Lung (tissue), 11 donors: ENCODE measurements at regions not wholly inside any gene's neighbourhood (a gene's known extent, or its start where the extent isn't known, plus 50 kb on each side); places are given as distances from the start of the nearest gene placed in this dataset.

ENCODE experiments used
- ATAC-seq: fragments of 200-7000 bp; cut with Tn5 transposase; one replicate; pipeline ENCODE4 v1.9.1; 2020; ENCODE audit warnings: moderate number of reproducible peaks; ENCODE audit not compliant: insufficient read depth, low FRiP score
- DNase-seq, 3 donors: peaks; one replicate each; pipeline ENCODE4 v3.0.0-alpha.2; 2013 to 2017
- H3K27ac ChIP-seq, 2 donors: one replicate each; pipeline ENCODE4 v1.5.1; 2013; ENCODE audit warnings: mild to moderate bottlenecking in 2 of 2, moderate library complexity in 2 of 2, control low read depth in 1 of 2, inconsistent platforms in 1 of 2, low read depth in 1 of 2, low read length in 1 of 2
- H3K27me3 ChIP-seq, 3 donors: one replicate each; pipeline ENCODE4 v1.5.1; 2013; ENCODE audit warnings: low read length in 2 of 3; ENCODE audit not compliant: control insufficient read depth in 3 of 3, insufficient read depth in 3 of 3
- H3K36me3 ChIP-seq, 4 donors: one replicate each; pipeline ENCODE4 v1.5.1; 2013; ENCODE audit warnings: low read length in 4 of 4, mild to moderate bottlenecking in 1 of 4, moderate library complexity in 1 of 4; ENCODE audit not compliant: control insufficient read depth in 4 of 4, insufficient read depth in 4 of 4
- H3K4me1 ChIP-seq, 5 donors: one replicate each; pipeline ENCODE4 v1.5.1; 2013; ENCODE audit warnings: low read length in 5 of 5, mild to moderate bottlenecking in 2 of 5, moderate library complexity in 1 of 5; ENCODE audit not compliant: control insufficient read depth in 5 of 5, insufficient read depth in 5 of 5
- H3K4me3 ChIP-seq: one replicate; pipeline ENCODE4 v1.5.1; 2013; ENCODE audit warnings: mild to moderate bottlenecking, control low read depth, moderate library complexity
- H3K9ac ChIP-seq, 2 donors: one replicate each; pipeline ENCODE4 v1.5.1; 2013; ENCODE audit warnings: low read length in 2 of 2, control low read depth in 1 of 2; ENCODE audit not compliant: insufficient read depth in 1 of 2
- H3K9me3 ChIP-seq, 4 donors: one replicate each; pipeline ENCODE4 v1.5.1; 2013; ENCODE audit warnings: low read length in 3 of 4, mild to moderate bottlenecking in 1 of 4, moderate library complexity in 1 of 4; ENCODE audit not compliant: control insufficient read depth in 4 of 4, insufficient read depth in 3 of 4
- WGBS, 2 donors: extraction: QIAGEN DNeasy Blood & Tissue Kit; methylation state at CpG; one replicate each; pipeline ENCODE4 v1.1.7; 2013; 5-methylcytosine and 5-hydroxymethylcytosine counted together
- TF ChIP-seq, protein P1 (sequence below): IDR thresholded peaks from 2 replicates; pipeline ENCODE4 v1.5.1; 2012; ENCODE audit warnings: mild to moderate bottlenecking; ENCODE audit errors: control extremely low read depth, extremely low read depth
- donor health status: control.
- donor health status: control.
- donor health status: Bipolar disorder and iron deficiency.
- donor health status: healthy.
- donor health status: DM: yes; HTN: yes; CAD: no.

DNA sequence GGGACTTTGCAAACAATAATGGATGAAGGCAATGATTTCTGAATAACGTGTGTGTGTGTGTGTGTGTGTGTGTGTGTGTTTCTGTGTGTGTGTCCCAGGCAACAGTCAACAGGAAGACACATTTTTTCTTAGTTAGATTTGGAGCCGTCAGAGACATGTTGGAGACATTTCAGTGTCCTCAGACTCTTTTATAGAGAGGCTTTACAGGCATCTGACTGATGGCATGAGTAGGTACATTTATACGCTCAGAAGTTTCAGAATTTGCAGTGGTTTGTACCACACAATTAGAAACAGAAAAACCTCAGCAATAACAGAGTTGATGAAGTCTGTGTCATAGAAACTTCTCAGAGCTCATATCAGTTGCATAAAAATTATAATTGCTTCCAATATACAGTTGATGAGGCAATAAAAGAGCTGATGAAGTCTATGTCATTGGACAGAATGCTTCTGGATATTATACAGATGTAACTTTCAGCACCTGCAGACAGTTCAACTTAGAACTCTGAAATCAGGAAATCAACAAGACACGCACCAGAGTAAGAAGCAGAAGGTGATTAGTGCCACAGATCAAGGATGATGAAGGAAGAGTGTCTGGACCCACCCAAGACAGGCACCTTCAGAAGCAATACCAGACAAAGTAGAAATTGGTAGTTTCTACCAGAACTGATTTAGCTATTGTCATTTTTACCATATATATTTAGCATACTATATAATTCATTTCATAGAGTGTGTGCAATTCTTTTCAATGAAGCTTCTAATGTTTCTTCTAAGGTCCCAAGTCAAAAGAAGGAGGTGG, 104.5 kb upstream of the LYZL1 start:
- no peaks in the 10 kb centered on the region for H3K9me3 ChIP-seq
- no peak overlapping the region for H3K9ac ChIP-seq
- H3K4me1 ChIP-seq: no peaks in the 10 kb centered on the region
- 67 to 77% methylated on average over 4 of the region's 4 CpGs for WGBS, 2 donors
- no peak overlapping the region for H3K27ac ChIP-seq
- DNase-seq (no peak), ATAC-seq (no peak)
- H3K36me3 ChIP-seq: no peaks in the 10 kb centered on the region
- TF ChIP-seq, protein P1, sequence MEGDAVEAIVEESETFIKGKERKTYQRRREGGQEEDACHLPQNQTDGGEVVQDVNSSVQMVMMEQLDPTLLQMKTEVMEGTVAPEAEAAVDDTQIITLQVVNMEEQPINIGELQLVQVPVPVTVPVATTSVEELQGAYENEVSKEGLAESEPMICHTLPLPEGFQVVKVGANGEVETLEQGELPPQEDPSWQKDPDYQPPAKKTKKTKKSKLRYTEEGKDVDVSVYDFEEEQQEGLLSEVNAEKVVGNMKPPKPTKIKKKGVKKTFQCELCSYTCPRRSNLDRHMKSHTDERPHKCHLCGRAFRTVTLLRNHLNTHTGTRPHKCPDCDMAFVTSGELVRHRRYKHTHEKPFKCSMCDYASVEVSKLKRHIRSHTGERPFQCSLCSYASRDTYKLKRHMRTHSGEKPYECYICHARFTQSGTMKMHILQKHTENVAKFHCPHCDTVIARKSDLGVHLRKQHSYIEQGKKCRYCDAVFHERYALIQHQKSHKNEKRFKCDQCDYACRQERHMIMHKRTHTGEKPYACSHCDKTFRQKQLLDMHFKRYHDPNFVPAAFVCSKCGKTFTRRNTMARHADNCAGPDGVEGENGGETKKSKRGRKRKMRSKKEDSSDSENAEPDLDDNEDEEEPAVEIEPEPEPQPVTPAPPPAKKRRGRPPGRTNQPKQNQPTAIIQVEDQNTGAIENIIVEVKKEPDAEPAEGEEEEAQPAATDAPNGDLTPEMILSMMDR: no peak
- no peaks in the 10 kb centered on the region for H3K27me3 ChIP-seq
- H3K4me3 ChIP-seq: no peak overlapping the region

DNA sequence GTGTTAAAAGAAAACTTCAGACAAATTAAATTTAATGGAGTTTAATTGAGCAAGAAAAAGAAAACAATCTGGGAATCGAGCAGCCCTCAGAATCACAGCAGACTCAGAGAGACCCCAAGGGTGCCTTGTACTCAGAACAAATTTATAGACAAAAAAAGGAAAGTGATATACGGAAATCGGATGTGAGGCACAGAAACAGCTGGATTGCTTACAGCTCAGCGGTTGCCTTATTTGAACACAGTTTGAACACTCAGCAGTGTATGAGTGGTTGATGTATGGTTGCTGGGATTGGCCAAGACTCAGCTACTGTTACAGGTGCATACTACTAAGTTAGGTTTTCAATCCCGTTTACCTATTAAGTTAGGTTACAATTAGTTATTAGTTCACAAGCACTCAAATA, 103.8 kb upstream of the LYZL1 start:
- Histone ChIP-seq H3K4me1 (no peaks in the 10 kb centered on the region), H3K27me3 (no peaks in the 10 kb centered on the region), H3K27ac (no peak overlapping the region), H3K36me3 (no peaks in the 10 kb centered on the region), H3K9ac (no peak overlapping the region), H3K4me3 (no peak overlapping the region), H3K9me3 (no peaks in the 10 kb centered on the region)
- TF ChIP-seq, protein P1: no peak
- DNase-seq (no peak), ATAC-seq (no peak)
- WGBS, 2 donors: 74 to 92% methylated on average over 5 of the region's 5 CpGs

DNA sequence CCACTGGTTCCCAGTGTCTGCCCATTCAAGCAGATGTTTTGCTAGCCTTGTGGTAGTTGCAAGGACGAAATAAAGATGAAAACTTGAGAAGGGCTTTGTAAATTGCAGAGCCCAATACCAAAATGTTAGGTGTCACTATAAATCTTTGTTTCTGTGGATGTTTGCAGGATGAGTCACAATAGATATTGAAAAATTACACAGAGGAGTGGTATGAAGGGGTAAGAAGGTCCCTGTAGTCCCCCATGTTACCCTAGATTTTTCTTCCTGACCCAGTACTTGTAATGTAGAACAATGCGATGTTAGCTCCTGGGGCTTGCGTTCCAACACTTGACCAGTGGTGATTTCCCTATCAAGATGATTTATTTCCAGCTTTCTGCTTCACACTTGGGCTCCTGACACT, 102.6 kb upstream of the LYZL1 start:
- DNase-seq: no peak
- Histone ChIP-seq H3K27ac (no peak overlapping the region), H3K9me3 (no peaks in the 10 kb centered on the region), H3K4me3 (no peak overlapping the region), H3K27me3 (no peaks in the 10 kb centered on the region), H3K4me1 (no peaks in the 10 kb centered on the region), H3K36me3 (no peaks in the 10 kb centered on the region), H3K9ac (no peak overlapping the region)
- no peak for ATAC-seq
- WGBS, 2 donors: 83 to 91% methylated on average over 3 of the region's 3 CpGs
- TF ChIP-seq, protein P1: no peak

DNA sequence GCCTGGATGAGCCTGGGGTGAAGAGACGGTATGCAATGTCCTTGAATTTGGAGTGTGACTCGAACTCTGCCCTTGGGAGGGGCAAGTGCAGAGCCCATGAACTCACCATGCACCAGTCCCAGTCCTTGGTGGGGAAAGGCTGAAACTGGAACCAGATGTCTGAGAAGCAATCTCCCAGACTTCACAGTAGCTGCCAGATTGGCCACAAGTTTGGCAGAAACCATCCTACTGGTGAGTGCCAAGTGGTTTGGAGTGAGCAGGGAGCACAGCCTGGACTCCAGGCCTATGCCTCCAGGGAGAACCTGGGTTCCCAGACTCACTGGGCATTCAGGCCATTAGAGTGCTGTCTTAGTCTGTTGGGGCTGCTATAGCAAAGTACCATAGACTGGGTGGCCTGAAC, 99.6 kb upstream of the LYZL1 start:
- 84 to 98% methylated on average over 2 of the region's 2 CpGs for WGBS, 2 donors
- Histone ChIP-seq H3K4me3 (no peak overlapping the region), H3K27me3 (no peaks in the 10 kb centered on the region), H3K9ac (no peak overlapping the region), H3K27ac (no peak overlapping the region), H3K4me1 (no peaks in the 10 kb centered on the region), H3K9me3 (no peaks in the 10 kb centered on the region), H3K36me3 (no peaks in the 10 kb centered on the region)
- ATAC-seq: no peak
- no peak for DNase-seq
- TF ChIP-seq, protein P1: no peak
